ENCODE measurements at regions not wholly inside any gene's neighbourhood (a gene's known extent, or its start where the extent isn't known, plus 50 kb on each side); places are given as distances from the start of the nearest gene placed in this dataset.

DNA sequence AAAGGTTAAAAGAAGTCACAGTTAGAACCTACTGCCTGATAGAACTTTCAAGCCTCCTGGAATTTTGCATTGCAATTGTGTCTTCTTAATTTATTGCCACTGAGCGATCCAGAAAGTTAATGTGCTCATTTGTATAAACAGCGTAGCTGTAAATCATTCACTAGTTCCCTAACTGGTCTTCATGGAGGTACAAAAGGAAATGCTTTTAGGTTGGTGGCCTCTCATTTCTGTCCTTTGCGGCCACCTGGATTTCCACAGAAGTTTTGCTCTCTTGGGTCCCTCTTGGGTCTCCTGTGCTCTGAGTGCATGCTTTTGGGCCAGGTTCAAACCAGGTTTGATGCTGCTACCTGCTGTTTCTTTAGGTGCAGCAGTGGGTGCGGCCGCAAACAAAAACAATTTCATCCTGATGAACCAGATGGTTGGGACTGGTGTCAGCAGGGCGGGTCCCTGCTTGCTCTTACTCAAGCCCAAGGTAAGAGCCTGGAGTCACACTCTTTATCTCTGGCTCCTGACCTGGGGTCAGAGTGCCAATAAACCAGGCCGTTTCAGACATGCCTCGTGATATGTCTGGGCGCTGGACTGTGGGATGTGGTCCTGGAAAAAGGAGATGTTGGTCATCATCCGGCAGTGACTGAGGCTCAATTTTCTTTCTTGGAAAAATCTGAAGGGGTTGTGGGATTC lies 270.1 kb downstream of the PTTG2 start:
- H3K27ac ChIP-seq = no peak overlapping the region
- TF ChIP-seq ZFX (IDR thresholded peaks at IDR 0.05) = no peak
- TF ChIP-seq, protein P1, sequence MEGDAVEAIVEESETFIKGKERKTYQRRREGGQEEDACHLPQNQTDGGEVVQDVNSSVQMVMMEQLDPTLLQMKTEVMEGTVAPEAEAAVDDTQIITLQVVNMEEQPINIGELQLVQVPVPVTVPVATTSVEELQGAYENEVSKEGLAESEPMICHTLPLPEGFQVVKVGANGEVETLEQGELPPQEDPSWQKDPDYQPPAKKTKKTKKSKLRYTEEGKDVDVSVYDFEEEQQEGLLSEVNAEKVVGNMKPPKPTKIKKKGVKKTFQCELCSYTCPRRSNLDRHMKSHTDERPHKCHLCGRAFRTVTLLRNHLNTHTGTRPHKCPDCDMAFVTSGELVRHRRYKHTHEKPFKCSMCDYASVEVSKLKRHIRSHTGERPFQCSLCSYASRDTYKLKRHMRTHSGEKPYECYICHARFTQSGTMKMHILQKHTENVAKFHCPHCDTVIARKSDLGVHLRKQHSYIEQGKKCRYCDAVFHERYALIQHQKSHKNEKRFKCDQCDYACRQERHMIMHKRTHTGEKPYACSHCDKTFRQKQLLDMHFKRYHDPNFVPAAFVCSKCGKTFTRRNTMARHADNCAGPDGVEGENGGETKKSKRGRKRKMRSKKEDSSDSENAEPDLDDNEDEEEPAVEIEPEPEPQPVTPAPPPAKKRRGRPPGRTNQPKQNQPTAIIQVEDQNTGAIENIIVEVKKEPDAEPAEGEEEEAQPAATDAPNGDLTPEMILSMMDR (conservative IDR thresholded peaks at IDR 0.05) = no peak

- H3K27ac ChIP-seq = no peak overlapping the region
- TF ChIP-seq, protein P1 (conservative IDR thresholded peaks at IDR 0.05) = no peak
- no peak for TF ChIP-seq ZFX (IDR thresholded peaks at IDR 0.05)
Measured at GRCh38 chr4:38230821-38231563, 270.8 kb downstream of the PTTG2 start.

GRCh38 chr4:38231626-38232025 lies 271.4 kb downstream of the PTTG2 start:
- TF ChIP-seq ZFX (IDR thresholded peaks at IDR 0.05) = no peak
- TF ChIP-seq, protein P1 (conservative IDR thresholded peaks at IDR 0.05) = no peak
- no peak overlapping the region for H3K27ac ChIP-seq

GRCh38 chr4:38232741-38233140 lies 272.5 kb downstream of the PTTG2 start:
- no peak overlapping the region for H3K27ac ChIP-seq
- TF ChIP-seq ZFX (IDR thresholded peaks at IDR 0.05) = no peak
- TF ChIP-seq, protein P1 (conservative IDR thresholded peaks at IDR 0.05) = no peak

DNA sequence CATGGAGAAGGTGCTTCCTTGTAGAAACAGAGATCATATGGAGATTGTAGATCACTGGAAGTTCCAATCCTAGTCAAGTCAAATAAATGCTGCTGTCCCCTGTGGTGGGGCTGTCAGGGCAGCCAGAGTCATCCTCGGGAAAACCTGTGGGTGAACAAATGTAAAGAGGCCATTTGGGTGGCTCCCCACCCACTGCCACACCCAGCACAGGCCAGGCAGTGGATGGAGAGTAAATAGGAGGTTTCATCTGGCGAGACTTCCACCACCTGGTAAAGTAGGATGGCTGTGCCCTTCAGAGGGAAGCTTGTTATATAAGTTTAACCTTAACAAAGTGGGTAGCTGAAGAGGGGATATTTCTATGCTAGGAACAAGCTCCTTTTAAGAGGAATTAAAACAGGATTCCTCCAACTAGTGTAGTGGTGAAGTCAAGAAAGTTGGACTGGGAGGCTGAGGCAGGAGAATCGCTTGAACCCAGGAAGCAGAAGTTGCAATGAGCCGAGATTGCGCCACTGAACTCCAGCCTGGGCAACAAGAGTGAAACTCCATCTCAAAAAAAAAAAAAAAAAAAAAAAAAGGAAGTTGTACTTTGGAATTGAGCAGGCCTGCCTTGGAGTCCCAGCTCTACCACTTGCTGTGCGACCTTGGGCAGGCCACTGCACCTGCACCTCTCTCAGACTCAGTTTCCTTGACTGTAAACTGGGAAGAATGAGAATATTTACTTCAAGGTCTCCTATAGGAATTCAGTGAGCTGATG lies 273.7 kb downstream of the PTTG2 start:
- TF ChIP-seq, protein P1 (conservative IDR thresholded peaks at IDR 0.05) = no peak
- TF ChIP-seq ZFX (IDR thresholded peaks at IDR 0.05) = no peak
- no peak overlapping the region for H3K27ac ChIP-seq

DNA sequence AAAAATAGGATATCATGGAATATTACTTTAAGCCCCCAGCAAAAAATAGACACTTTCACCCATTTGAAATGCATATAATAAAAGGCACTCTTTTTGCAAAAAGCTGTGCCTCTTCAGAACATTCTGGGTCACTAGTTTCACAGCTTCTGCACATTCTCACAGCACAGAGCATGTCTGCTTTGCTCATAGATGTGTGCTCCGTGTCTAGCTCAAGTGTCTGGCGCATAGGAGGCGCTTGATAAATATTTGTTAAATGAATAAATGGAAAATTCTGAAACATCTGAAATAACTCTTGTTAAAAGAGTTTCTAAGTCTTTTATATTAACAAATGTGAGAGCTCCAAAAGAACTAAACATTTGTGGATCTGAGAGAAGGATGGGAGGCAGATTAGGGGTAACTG lies 275.2 kb downstream of the PTTG2 start:
- no peak overlapping the region for H3K27ac ChIP-seq
- no peak for TF ChIP-seq ZFX (IDR thresholded peaks at IDR 0.05)
- TF ChIP-seq, protein P1 (conservative IDR thresholded peaks at IDR 0.05) = no peak

- TF ChIP-seq ZFX (IDR thresholded peaks at IDR 0.05) = no peak
- TF ChIP-seq, protein P1 (conservative IDR thresholded peaks at IDR 0.05) = no peak
- H3K27ac ChIP-seq = no peak overlapping the region
Measured at GRCh38 chr4:38236003-38236402, 275.8 kb downstream of the PTTG2 start.

Measured in C4-2B (cell line).